Left renal pelvis (tissue), 4 donors: ENCODE measurements at regions not wholly inside any gene's neighbourhood (a gene's known extent, or its start where the extent isn't known, plus 50 kb on each side); places are given as distances from the start of the nearest gene placed in this dataset.
"Not testable (repeated sequence)": the region's sequence is repeated elsewhere in the genome, so short reads cannot be mapped to it uniquely, and the experiment has no call there.

Experiments
- DNase-seq, 4 donors: peaks; one replicate each; pipeline ENCODE4 v3.0.0-alpha.2; 2013; ENCODE audit warnings: low read depth in 4 of 4, low spot score in 3 of 4

DNA sequence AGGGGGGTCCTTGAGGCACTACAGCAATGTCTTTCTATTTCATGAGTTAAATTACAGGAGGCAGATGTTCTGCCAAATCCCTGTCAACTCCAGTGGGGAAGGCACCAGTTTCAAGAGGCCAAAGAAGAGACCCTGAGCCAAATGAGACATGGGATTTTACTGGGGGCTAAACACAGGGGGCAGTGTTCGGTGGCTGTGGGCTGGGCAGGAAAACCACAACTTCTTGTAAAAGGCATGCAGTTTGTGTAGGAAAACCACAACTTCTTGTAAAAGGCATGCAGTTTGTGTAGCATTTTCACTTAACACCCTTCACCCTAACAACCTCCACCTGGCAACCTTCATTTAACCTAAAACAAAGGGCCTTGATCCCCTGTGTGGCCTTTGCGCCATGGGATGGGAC, 61.0 kb downstream of the POLR2M start:
- no peak for DNase-seq

DNA sequence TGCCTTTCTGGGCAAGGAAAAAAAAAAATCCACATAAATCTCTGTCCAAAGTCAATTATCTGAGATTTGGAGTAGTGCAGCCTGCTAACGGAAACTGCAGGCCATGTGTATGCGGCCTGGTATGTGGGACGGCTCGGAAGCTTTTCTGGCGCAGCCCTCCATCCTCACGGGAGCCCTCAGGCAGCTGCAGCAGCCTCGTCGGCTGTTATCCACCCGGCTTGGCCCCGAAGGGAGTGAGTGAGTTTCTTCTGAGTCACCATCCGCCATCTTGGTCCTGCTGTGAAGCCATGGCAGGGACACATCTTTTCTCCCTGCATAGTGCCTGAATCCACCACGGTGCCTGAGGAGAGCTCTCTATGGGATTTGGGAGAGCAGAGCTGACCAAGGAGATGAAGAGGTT, 62.8 kb downstream of the POLR2M start:
- no peak for DNase-seq

DNA sequence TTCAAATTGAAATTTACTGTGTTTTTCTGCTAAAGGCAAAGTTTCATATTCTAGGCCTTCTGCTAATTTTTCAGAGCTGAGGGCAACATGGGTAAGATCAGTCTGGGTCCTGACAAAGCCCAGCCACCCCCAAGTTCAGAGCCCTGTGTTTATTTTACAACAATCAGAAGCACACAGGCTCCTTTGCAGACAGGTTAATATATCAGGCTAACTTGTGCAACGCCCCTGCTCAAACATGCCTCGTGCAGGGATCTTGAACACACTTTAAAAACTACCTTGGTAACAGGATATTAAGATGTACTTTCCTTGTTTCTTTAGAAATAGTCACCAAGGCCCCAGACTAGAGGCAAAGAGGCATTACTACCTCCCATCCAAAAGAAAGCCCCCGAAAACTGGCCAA, 64.0 kb downstream of the POLR2M start:
- DNase-seq: no peak

DNA sequence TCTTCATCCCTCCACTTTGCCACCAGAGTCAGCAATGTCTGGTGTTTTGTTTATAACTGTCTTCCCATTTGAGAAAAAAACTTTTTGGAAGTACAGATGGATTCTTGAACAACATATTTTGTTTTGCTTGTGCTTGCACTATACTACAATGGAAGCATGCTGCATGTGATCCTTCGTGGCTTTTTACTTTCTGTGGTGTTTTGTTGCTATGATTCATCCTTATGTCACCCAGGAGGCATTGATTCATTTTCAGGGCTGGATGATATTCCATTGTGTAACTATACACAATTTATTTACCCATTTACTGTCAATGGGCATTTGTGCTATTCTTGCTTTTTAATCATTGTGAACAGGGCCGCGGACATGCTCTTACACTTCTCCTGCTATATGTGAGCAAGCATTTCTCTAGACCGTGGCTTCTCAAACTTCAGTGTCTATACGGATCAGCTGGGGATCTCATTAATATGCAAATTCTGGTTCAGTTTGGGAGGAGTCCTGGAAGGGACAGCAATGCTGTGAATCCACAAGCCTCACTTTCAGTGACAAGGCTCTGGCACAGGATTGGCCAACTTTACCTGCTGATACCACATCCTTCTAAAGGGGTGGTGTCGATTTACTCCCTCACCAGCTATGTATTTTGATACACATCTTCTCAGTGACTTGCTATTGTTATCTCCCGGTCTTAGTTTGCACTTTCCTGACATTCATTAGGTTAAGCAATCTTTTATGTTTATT, 65.9 kb downstream of the POLR2M start:
- DNase-seq: no peak

DNA sequence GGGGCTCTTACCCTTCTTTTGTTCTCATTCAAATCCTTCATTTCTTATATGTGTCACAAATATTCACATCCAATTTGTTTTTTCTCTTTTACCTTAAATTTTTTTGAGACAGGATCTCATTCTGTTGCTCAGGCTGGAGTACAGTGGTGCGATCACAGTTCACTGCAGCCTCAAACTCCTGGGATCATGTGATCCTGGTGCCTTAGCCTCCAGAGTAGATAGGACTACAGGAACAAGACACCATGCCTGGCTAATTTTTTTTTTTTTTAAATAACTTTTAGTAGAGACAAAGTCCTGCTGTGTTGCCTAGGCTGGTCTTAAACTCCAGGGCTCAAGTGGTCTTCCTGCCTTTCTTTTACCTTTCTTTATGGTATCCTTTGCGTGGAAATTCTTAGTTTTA, 66.5 kb downstream of the POLR2M start:
- no peak for DNase-seq

DNA sequence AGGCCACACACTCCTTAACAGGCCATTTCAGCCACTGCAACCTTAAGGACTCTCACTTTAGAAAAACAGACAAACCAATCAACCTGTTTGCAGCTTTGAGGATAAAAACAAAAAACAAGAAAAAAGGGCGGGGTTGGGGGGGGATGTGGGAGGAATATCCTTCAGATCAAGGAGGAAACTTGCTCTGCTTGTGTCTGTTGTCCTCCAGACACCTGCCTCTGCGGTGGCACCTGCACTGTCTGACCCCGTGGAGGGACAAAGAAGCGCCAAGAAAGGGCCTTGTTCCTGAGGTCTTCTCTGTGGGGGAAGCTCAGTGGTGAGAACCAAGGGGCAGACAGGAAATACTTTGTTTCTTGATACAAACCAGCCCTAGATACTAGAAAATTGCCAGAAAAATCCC, 70.5 kb downstream of the POLR2M start:
- DNase-seq: no peak

DNA sequence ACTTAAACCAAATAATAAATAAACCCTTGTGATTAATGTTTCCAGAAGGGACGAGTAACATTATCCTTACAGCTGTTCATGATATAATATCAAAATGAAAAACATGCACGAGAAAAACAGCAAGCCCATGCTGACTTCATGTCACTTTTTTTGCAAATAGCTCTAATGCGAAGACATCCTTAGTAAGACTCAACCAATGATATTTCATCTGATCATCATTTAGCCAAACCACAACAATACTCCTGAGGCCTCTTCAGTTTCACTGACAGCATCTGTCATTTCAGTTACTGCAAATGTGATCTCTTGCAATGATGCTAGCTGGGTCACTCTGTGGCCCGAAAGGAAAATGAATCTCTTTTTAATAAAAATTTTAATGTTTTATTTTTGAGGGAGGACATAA, 74.0 kb downstream of the POLR2M start:
- no peak for DNase-seq

DNA sequence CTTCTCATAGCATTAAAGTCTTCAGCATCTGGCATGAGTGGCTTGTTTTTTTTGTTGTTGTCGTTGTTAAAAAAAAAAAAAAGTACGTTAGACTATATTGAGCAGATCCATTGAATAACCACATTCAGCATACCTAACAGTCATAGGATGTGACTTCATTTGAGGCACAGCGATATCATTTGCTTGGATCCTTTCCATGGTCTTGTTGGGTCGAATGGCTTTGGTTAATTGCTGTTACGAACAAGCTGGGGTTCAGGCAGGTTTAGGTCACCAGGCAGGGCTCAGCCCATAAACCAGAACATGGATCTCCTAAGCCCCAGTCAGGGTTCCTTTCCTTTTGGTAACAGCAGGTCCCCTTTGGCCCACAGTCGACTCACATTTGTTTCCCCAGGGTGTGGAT, 76.2 kb downstream of the POLR2M start:
- DNase-seq: no peak

DNA sequence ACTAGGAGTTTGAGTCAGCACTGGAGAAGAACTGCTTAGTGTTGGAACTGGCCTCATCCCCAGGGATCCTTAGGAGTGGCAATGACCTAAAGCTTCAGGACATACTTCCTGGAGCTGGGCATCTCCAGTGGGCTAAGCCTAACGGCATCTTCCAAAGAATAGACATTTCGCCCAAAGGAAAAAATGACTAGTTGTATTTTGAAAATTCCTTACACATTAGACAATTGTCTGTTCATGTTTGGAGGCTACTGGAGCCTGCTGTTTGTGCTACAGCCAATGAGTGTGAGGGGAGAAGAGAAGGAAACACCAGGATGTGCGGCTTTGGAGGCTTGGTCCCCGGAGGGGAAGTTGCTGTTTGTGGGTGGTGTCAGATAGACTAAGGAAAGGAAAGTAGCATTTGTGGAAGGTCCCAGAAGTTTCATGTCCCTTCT, 77.6 kb downstream of the POLR2M start:
- no peak for DNase-seq

DNA sequence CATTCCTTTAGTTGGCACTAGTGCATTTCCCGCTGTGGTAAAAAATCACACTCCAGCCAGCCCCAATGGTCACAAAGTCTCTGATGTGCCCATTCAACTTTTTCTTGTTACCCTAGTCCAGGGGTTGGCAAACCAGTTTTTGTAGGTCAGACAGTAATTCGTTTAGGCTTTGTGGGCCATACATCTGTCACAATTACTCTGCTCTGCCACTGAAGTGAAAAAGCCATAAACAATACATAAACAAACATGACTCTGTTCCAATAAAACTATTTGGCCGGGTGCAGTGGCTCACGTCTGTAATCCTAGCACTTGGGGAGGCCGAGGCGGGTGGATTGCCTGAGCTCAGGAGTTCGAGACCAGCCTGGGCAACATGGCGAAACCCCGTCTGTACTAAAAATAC, 78.5 kb downstream of the POLR2M start:
- no peak for DNase-seq

DNA sequence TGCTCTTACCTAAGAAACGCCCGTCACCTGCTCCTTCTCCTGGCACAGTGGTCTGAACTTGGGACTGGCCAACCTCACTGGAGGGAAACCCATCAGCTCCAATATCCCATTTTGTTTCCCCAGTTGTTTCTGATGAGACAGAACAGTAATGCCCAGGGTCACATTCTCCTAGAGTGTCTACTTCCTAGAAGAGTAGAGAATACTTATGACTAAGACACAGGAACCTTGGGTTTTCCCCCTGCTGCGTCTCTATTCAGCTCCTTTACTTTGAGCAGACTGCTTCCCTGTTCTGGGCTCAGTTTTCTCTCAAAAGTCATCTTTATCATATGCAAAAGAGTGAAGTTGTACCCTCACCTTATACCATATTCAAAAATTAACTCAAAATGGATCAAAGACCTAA, 79.4 kb downstream of the POLR2M start:
- DNase-seq: no peak

DNA sequence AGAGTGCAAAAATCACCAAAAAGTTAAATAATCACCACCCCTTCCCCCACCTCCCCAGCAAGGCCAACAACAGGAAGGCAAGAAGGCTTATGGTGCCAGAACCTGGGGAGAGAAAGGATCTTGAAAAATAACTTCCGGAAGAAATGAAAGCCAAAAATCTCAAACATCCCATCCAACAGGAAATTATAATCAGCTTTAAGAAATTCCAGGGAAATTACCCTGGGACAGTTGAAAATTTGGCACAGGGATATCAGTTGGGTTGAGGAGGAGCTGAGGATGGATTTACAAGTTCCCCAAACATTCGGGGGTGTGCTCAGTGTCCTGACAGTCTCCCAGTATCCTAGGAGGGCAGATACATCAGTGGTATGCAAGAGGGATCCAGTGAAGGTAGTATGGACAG, 82.7 kb downstream of the POLR2M start:
- no peak for DNase-seq

DNA sequence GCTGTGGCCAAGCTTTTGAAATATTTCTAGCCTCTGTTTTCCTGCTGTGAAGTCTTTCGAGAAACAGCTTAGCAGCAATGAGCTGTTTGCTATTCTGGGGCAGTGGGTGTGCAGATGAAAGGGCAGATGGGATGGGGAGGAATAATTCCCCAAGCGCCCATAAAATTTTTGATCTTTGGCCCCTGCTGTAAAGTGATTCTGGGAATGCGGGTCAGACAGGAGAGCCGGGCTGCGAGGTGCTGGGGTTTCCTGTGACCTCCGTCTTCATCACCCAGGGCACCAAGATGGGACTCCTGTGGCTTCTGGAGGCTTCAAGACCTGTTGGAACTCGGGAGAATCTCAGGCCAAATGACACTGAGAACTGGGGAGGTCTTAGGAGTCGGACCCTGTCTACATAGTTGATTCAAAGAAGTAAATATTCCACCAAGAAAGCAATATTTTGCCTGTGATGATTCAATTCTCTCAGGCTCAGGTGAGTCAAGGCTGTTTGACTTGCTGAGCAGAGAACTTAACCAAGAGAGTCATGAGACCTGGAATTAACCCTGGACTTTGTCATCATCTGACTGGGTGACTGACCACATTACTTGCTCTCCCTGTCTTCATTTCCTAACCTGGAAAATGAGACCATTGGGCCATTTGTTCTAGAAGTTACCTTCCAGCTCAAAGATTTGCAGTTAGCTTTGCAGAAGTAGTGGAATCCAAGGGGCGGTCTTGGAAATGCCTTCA, 86.4 kb downstream of the POLR2M start:
- DNase-seq: no peak

DNA sequence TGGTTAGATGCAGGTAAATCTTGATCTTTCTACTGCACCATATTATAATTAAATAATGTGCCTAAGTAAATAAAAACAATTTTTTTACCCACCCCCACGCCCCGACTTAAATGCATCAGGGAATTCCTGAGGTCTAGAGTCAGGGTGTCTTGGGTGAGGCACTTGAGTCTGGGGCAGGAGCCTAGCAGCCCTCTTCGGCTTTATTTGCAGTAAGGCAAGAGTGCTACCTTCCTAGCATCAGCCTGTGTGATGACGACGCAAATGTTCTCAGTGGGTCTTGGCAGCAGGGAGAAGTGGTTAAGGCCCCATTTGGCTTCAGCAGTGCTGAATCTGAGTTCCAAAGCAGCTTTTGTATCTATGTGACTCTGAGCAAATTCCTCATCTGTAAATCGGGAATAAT, 88.7 kb downstream of the POLR2M start:
- no peak for DNase-seq

DNA sequence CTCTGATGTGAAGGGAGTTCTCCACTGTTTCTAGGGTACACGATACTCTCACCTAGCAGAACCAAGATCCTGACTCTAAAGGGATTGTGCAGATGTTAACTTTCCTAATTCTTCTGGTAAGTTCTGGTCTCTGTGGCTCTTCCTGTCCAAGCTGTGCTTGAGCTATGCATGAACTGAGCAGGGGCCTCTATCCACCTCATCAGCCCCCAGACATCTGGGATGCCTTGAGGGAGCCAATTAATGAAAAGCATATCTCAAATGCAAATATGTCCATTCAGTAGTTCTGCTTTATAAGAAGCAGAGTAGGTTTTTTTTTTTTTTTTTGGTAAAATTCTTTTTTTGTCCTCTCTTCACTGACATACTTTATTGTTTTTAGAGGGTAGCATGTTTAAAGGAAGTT, 89.6 kb downstream of the POLR2M start:
- DNase-seq: no peak

DNA sequence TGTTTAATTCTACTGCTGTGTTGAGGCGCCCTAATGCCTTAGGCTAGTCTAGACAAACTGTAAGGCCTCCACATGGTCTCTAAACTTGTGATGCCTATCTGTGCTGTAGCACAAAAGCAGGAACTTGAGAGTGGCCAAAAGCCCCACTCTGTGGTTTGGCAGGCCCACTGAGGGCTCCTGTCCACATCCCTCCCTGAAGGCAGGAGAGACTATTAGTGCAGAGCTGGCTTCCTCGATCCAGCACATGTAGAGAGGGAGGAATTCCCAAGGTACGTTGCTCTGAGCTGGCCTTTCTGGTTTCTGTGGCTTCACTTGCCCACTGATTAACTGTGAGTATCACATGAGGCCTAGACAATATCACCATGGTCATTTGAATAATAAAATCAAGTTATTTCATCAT, 90.6 kb downstream of the POLR2M start:
- DNase-seq: no peak

DNA sequence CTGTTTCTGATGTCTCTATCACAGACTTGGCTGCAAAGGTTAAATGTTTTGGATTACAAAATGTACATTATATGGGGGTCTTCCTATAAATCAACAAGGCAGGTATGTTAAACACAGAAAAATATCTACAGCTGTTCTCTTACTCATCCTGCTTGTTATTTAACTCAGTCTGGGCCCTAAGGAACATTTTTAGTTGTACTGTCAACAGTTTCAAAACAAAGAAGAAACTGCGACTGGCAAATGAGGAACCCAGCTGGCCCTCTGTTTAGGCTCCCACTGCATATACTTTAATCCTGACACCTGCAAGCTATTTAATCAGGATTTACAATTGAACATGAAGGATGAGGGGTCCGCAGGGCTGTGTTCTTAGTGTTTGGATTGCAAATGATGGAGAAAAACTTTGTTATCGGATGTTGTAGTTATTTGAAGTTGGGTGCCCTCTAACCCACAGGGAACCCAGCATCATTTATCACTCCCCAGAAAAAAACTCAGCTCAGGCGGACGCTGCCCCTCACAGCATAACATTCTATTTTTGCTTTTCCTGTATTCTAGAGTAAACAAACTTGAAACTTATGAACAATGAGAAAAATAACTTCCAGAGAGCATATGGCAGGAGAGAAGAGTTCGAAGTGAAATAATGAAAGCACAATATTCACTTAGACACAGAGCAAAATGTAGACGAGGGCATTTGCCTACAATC, 91.2 kb downstream of the POLR2M start:
- DNase-seq: no peak

DNA sequence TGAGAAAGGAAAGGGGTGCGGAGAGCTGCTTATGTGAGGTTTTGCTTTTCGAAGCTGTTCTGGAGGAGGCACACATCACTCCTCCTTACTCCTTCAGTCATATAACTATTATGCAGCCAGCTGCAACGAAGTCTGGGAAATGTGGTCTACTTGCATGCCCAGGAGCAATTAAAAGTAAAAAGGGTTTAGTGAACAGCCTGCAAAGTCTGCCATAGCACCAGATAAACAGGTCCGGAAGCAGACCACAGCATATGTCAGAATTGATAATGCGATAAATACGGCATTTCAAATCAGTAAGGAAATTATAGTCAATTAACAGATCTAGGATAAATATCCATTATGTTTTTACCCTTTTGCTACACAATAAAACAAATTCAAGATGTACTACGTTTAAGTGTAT, 99.5 kb downstream of the POLR2M start:
- DNase-seq: no peak

DNA sequence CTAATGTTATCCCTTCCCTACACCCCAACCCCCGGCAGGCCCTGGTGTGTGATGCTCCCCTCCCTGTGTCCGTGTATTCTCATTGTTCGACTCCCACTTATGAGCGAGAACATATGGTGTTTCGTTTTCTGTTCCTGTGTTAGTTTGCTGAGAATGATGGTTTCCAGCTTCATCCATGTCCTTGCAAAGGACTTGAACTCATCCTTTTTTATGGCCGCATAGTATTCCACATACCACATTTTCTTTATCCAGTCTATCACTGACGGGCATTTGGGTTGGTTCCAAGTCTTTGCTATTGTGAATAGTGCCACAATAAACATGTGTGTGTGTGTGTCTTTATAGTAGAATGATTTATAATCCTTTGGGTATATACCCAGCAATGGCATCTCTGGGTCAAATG, 102.8 kb downstream of the POLR2M start:
- DNase-seq: not testable (repeated sequence)

DNA sequence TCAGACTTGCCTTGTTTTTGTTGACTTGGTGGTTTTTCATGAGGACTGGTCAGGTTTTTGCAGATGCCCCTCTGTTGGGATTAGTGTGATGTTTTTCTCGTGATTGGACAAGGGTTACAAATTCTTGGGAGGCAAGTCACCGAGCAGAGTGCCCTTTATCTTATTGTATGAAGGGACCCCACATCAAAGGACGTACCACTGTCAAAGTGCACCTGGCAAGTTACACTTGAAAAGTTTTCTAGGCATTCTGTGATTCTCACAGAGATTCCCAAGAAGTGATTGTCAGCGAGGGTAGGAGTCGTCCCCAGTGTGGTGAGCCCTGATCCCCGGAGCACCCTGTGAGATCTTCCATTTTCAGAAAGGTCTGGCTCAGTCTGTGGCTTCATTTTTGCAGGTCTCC, 110.1 kb downstream of the POLR2M start:
- DNase-seq: no peak

DNA sequence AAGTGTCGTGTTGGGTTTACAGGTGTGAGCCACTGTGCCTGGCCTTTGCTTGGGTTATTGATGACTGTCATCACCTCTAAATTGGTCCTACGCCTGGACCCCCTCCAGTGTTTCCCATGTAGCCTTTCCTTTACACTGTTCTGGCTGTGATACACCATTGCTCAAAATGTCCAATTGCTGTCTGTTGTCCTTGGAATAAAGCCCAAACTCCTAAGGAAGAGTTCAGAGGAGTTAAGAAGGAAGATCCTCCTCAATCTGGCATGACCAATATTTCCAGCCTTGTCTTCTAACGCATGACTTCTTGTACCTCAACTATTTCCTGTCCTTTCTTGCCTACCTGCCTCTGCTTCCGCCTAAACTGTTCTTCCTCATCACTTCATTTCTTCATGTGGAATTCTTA, 113.1 kb downstream of the POLR2M start:
- no peak for DNase-seq

DNA sequence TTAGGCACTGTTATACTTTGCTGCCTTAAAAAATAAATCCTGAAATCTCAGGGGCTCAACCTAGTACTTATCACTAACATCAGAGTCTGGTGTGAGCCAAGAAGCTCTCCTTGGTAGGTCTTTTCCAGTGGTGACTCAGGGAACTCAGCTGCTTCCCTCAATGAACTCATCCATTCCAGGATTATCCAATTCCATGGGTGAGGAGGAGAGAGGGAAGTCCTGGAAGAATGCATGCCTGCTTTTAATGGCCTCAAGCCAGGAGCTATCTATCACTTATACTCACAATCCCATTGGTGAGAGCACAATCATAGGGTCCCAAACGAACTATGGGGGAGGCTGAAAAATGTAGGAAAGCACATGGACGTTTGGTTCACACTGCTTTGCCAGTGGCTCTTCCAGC, 113.6 kb downstream of the POLR2M start:
- DNase-seq: no peak
